Neuron (in vitro differentiated cells): ENCODE measurements at regions not wholly inside any gene's neighbourhood (a gene's known extent, or its start where the extent isn't known, plus 50 kb on each side); places are given as distances from the start of the nearest gene placed in this dataset.
"Not testable (repeated sequence)": the region's sequence is repeated elsewhere in the genome, so short reads cannot be mapped to it uniquely, and the experiment has no call there.

ENCODE experiments used
- H2AFZ ChIP-seq: one replicate; pipeline ENCODE4 v1.6.1; 2013; ENCODE audit warnings: low read depth, mild to moderate bottlenecking, inconsistent platforms, low read length, moderate library complexity
- H3K27me3 ChIP-seq: one replicate; pipeline ENCODE4 v1.6.1; 2013; ENCODE audit warnings: low read length; ENCODE audit not compliant: insufficient read depth
- H3K36me3 ChIP-seq: one replicate; pipeline ENCODE4 v1.6.1; 2013; ENCODE audit warnings: low read length; ENCODE audit not compliant: insufficient read depth
- H3K4me1 ChIP-seq: one replicate; pipeline ENCODE4 v1.6.1; 2013; ENCODE audit warnings: low read length; ENCODE audit not compliant: insufficient read depth
- H3K4me3 ChIP-seq: 2 replicates; pipeline ENCODE4 v1.5.1; 2013; ENCODE audit warnings: mild to moderate bottlenecking, low read length, moderate library complexity
- H3K9me3 ChIP-seq: one replicate; pipeline ENCODE4 v1.6.1; 2013; ENCODE audit warnings: low read length

- H3K9me3 ChIP-seq, H3K4me3 ChIP-seq, H2AFZ ChIP-seq, H3K27me3 ChIP-seq, H3K36me3 ChIP-seq, H3K4me1 ChIP-seq: not testable (repeated sequence)
Observed at GRCh38 chr1:148248798-148249197, 96.7 kb upstream of the NBPF11 start.

- H3K4me3 ChIP-seq, H2AFZ ChIP-seq, H3K36me3 ChIP-seq, H3K4me1 ChIP-seq, H3K27me3 ChIP-seq, H3K9me3 ChIP-seq: not testable (repeated sequence)
Observed at GRCh38 chr1:148246258-148246861, 94.3 kb upstream of the NBPF11 start.

- H3K36me3 ChIP-seq, H3K27me3 ChIP-seq, H3K4me3 ChIP-seq, H3K4me1 ChIP-seq, H3K9me3 ChIP-seq, H2AFZ ChIP-seq: not testable (repeated sequence)
Observed at GRCh38 chr1:148245843-148246242, 93.8 kb upstream of the NBPF11 start.

GRCh38 chr1:148245443-148245842 lies 93.4 kb upstream of the NBPF11 start:
- H2AFZ ChIP-seq, H3K27me3 ChIP-seq, H3K36me3 ChIP-seq, H3K9me3 ChIP-seq, H3K4me1 ChIP-seq, H3K4me3 ChIP-seq: not testable (repeated sequence)

GRCh38 chr1:148233250-148233649 lies 81.2 kb upstream of the NBPF11 start:
- H3K27me3 ChIP-seq, H3K4me3 ChIP-seq, H3K36me3 ChIP-seq, H2AFZ ChIP-seq, H3K9me3 ChIP-seq, H3K4me1 ChIP-seq: not testable (repeated sequence)

- not testable (repeated sequence) for H3K4me3 ChIP-seq, H3K9me3 ChIP-seq, H3K27me3 ChIP-seq, H3K36me3 ChIP-seq, H3K4me1 ChIP-seq, H2AFZ ChIP-seq
Observed at GRCh38 chr1:148228846-148229245, 76.8 kb upstream of the NBPF11 start.

- H3K4me1 ChIP-seq, H3K9me3 ChIP-seq, H3K27me3 ChIP-seq, H2AFZ ChIP-seq, H3K4me3 ChIP-seq, H3K36me3 ChIP-seq: not testable (repeated sequence)
Observed at GRCh38 chr1:148222399-148223159, 70.5 kb upstream of the NBPF11 start.

- H3K4me3 ChIP-seq, H3K9me3 ChIP-seq, H3K4me1 ChIP-seq, H3K27me3 ChIP-seq, H3K36me3 ChIP-seq, H2AFZ ChIP-seq: not testable (repeated sequence)
Observed at GRCh38 chr1:148221593-148221992, 69.5 kb upstream of the NBPF11 start.

- not testable (repeated sequence) for H3K4me3 ChIP-seq, H2AFZ ChIP-seq, H3K36me3 ChIP-seq, H3K4me1 ChIP-seq, H3K27me3 ChIP-seq, H3K9me3 ChIP-seq
Observed at GRCh38 chr1:148219229-148219628, 67.1 kb upstream of the NBPF11 start.

GRCh38 chr1:148211191-148211590 lies 59.1 kb upstream of the NBPF11 start:
- H3K27me3 ChIP-seq, H3K4me1 ChIP-seq, H3K4me3 ChIP-seq, H3K36me3 ChIP-seq, H3K9me3 ChIP-seq, H2AFZ ChIP-seq: not testable (repeated sequence)

- H3K36me3 ChIP-seq, H3K4me3 ChIP-seq, H3K27me3 ChIP-seq, H3K4me1 ChIP-seq, H2AFZ ChIP-seq, H3K9me3 ChIP-seq: not testable (repeated sequence)
Observed at GRCh38 chr1:148210624-148211023, 58.5 kb upstream of the NBPF11 start.

- H3K27me3 ChIP-seq, H3K36me3 ChIP-seq, H3K4me3 ChIP-seq, H2AFZ ChIP-seq, H3K4me1 ChIP-seq, H3K9me3 ChIP-seq: not testable (repeated sequence)
Observed at GRCh38 chr1:148210166-148210565, 58.1 kb upstream of the NBPF11 start.

- not testable (repeated sequence) for H3K36me3 ChIP-seq, H3K27me3 ChIP-seq, H3K4me3 ChIP-seq, H2AFZ ChIP-seq, H3K9me3 ChIP-seq, H3K4me1 ChIP-seq
Observed at GRCh38 chr1:148202013-148202412, 49.9 kb upstream of the NBPF11 start.
